Gastrocnemius medialis (tissue), 4 donors: ENCODE measurements at regions not wholly inside any gene's neighbourhood (a gene's known extent, or its start where the extent isn't known, plus 50 kb on each side); places are given as distances from the start of the nearest gene placed in this dataset.

Experiments
- POLR2A ChIP-seq, 2 donors: fragments of 450-650 bp; IDR thresholded peaks; one replicate each; pipeline ENCODE4 v1.6.1; 2017; ENCODE audit warnings: antibody characterized with exemption in 2 of 2, mild to moderate bottlenecking in 2 of 2, moderate library complexity in 2 of 2
- TF ChIP-seq, protein P1 (sequence below), 5 experiments: fragments of 450-650 bp in 3 of 5; fragments of 200-600 bp in 2 of 5; sonication (generic) in 2 of 5; IDR thresholded peaks in 4 of 5; conservative IDR thresholded peaks in 1 of 5; 1 replicate in 4 of 5; 2 replicates in 1 of 5; pipeline ENCODE4 v1.5.1; 2016 to 2019; ENCODE audit warnings: antibody characterized with exemption in 5 of 5, mild to moderate bottlenecking in 3 of 5, moderate library complexity in 3 of 5

DNA sequence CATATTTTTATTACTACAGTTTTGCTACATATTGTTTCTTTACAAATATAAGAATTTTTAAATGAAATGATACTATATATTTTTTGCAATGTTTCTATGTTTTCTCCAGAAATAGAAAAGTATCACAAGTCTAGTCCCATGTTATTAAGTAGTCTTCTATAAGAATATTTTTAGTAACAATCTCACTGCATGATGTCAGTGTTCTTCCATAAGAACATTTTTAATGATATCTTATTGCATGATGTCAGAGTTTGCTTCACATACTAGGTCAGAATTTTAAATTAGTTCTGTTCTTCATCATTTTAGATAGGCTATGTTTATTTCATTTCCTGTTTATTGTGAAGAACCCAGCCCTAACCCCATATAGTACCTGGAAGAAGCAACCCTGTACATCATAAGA, 265.3 kb upstream of the IL12A start:
- TF ChIP-seq, protein P1, sequence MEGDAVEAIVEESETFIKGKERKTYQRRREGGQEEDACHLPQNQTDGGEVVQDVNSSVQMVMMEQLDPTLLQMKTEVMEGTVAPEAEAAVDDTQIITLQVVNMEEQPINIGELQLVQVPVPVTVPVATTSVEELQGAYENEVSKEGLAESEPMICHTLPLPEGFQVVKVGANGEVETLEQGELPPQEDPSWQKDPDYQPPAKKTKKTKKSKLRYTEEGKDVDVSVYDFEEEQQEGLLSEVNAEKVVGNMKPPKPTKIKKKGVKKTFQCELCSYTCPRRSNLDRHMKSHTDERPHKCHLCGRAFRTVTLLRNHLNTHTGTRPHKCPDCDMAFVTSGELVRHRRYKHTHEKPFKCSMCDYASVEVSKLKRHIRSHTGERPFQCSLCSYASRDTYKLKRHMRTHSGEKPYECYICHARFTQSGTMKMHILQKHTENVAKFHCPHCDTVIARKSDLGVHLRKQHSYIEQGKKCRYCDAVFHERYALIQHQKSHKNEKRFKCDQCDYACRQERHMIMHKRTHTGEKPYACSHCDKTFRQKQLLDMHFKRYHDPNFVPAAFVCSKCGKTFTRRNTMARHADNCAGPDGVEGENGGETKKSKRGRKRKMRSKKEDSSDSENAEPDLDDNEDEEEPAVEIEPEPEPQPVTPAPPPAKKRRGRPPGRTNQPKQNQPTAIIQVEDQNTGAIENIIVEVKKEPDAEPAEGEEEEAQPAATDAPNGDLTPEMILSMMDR (IDR thresholded peaks at IDR 0.05 in 4 of 5, conservative IDR thresholded peaks at IDR 0.05 in 1 of 5), result no peak
- no peak for TF ChIP-seq POLR2A (IDR thresholded peaks at IDR 0.05)
